Uterus (tissue), 2 donors: ENCODE measurements at regions not wholly inside any gene's neighbourhood (a gene's known extent, or its start where the extent isn't known, plus 50 kb on each side); places are given as distances from the start of the nearest gene placed in this dataset.

Experiments
- CTCF ChIP-seq, 4 experiments: fragments of 200-600 bp in 2 of 4; fragments of 450-650 bp in 2 of 4; sonication (generic) in 2 of 4; IDR thresholded peaks; one replicate each; pipeline ENCODE4 v1.5.1; 2016 to 2019; ENCODE audit warnings: antibody characterized with exemption in 4 of 4, mild to moderate bottlenecking in 2 of 4, moderate library complexity in 1 of 4
- POLR2A ChIP-seq, 2 donors: fragments of 450-650 bp; IDR thresholded peaks; one replicate each; pipeline ENCODE4 v1.6.1; 2016; ENCODE audit warnings: antibody characterized with exemption in 2 of 2, mild to moderate bottlenecking in 1 of 2, moderate library complexity in 1 of 2

- TF ChIP-seq CTCF (IDR thresholded peaks at IDR 0.05) (no peak), POLR2A (IDR thresholded peaks at IDR 0.05) (no peak)
Observed at GRCh38 chr3:17831366-17831765, 88.9 kb upstream of the TBC1D5 start.
